Cardiac fibroblast (primary cell): ENCODE measurements at regions not wholly inside any gene's neighbourhood (a gene's known extent, or its start where the extent isn't known, plus 50 kb on each side); places are given as distances from the start of the nearest gene placed in this dataset.
A peak's percentile ranks its signal among the peaks of the same experiment; 100 is the strongest.
"Not testable (repeated sequence)": the region's sequence is repeated elsewhere in the genome, so short reads cannot be mapped to it uniquely, and the experiment has no call there.

Experiments used
- DNase-seq, 2 donors: peaks; one replicate each; pipeline versions ENCODE4 v3.0.0 to v3.0.0-alpha.2; 2010; ENCODE audit warnings: low read depth in 2 of 2
- H3K4me3 ChIP-seq, 2 donors: replicated peaks in 1 of 2; 1 replicate in 1 of 2; 2 replicates in 1 of 2; pipeline ENCODE4 v1.5.1; 2011; ENCODE audit warnings: low read depth in 2 of 2, low read length in 2 of 2, mild to moderate bottlenecking in 2 of 2, moderate library complexity in 1 of 2
- CTCF ChIP-seq: IDR thresholded peaks from one replicate; pipeline ENCODE4 v1.5.1; 2011; ENCODE audit warnings: low read depth, mild to moderate bottlenecking, low read length, inconsistent platforms

- TF ChIP-seq CTCF = no peak
- no peak for DNase-seq
- H3K4me3 ChIP-seq = no peak overlapping the region
Observed at GRCh38 chrX:96098471-96098870, 586.2 kb upstream of the DIAPH2 start.

GRCh38 chrX:96102997-96103396, 581.6 kb upstream of the DIAPH2 start:
- TF ChIP-seq CTCF = no peak
- DNase-seq = no peak
- no peak overlapping the region for H3K4me3 ChIP-seq

GRCh38 chrX:96112689-96113088, 572.0 kb upstream of the DIAPH2 start:
- H3K4me3 ChIP-seq = no peak overlapping the region
- no peak for DNase-seq
- TF ChIP-seq CTCF = no peak

- no peak overlapping the region for H3K4me3 ChIP-seq
- no peak for DNase-seq
- TF ChIP-seq CTCF = peak; percentile 2
Observed at GRCh38 chrX:96126182-96126581, 558.5 kb upstream of the DIAPH2 start.

- DNase-seq, H3K4me3 ChIP-seq: not testable (repeated sequence)
Observed at GRCh38 chrX:96128058-96128457, 556.6 kb upstream of the DIAPH2 start.

GRCh38 chrX:96140796-96141195, 543.8 kb upstream of the DIAPH2 start:
- H3K4me3 ChIP-seq = no peak overlapping the region
- peak in 1 of 2 donors; percentile 0 for DNase-seq

GRCh38 chrX:96147681-96148080, 537.0 kb upstream of the DIAPH2 start:
- H3K4me3 ChIP-seq = no peak overlapping the region
- peak in 1 of 2 donors; percentile 1 for DNase-seq
- TF ChIP-seq CTCF = no peak

More at GRCh38 chrX:96140796-96141195, 543.8 kb upstream of the DIAPH2 start:
- TF ChIP-seq CTCF = no peak

GRCh38 chrX:96170626-96171025, 514.0 kb upstream of the DIAPH2 start:
- H3K4me3 ChIP-seq = no peak overlapping the region
- DNase-seq = no peak
- no peak for TF ChIP-seq CTCF
